Activated naive CD4-positive, alpha-beta T cell treated with anti-CD3 and anti-CD28 coated beads, Interleukin-2, amount 50 U/mL, for 72 hours (primary cell): ENCODE measurements at regions not wholly inside any gene's neighbourhood (a gene's known extent, or its start where the extent isn't known, plus 50 kb on each side); places are given as distances from the start of the nearest gene placed in this dataset.
A peak's percentile ranks its signal among the peaks of the same experiment; 100 is the strongest.
"Not testable (repeated sequence)": the region's sequence is repeated elsewhere in the genome, so short reads cannot be mapped to it uniquely, and the experiment has no call there.

ENCODE experiments used
- ATAC-seq, 2 donors: fragments of 150-1000 bp; cut with Tn5 transposase; 2 replicates each; pipeline ENCODE4 v1.10.0; 2021; ENCODE audit warnings: mild to moderate bottlenecking in 2 of 2, moderate library complexity in 2 of 2
- DNase-seq, 2 donors: peaks; one replicate each; pipeline ENCODE4 v3.0.0; 2021 to 2022; ENCODE audit warnings: low spot score in 2 of 2
- H3K27ac Mint-ChIP-seq, 2 donors: one replicate each; pipeline ENCODE4 v1.8.0; 2022; ENCODE audit warnings: mild to moderate bottlenecking in 2 of 2, mixed read lengths in 2 of 2
- H3K36me3 Mint-ChIP-seq, 2 donors: one replicate each; pipeline ENCODE4 v1.8.0; 2022; ENCODE audit warnings: mixed read lengths in 2 of 2
- H3K9me3 Mint-ChIP-seq, 2 donors: one replicate each; pipeline ENCODE4 v1.8.0; 2022; ENCODE audit warnings: mixed read lengths in 2 of 2

DNA sequence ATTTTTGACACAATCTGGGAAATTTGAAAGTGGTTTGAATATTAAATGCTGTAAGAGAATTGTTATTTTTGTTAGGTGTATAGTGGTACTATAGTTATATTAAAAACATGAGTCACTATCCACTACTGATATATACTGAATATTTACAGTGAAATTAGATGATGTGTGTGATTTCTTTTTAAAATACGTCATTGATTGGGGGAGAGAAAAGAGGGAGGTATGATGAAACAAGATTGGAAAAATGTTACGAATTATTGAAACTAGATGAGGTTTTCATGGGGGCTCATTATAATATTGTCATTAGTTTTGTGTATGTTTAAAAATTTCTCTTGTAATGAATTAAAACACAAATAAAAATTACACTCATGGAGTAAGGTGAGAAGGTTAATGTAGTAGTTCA is 571.4 kb downstream of the HTR7 start:
- Mint-ChIP-seq H3K9me3 (no peaks in the 10 kb centered on the region), H3K27ac (no peak overlapping the region), H3K36me3 (no peaks in the 10 kb centered on the region)
- no peak for DNase-seq
- no peak for ATAC-seq

GRCh38 chr10:90286941-90287340 is 570.9 kb downstream of the HTR7 start:
- H3K27ac Mint-ChIP-seq, result no peak overlapping the region
- no peaks in the 10 kb centered on the region for H3K36me3 Mint-ChIP-seq
- DNase-seq (no peak), ATAC-seq (no peak)
- H3K9me3 Mint-ChIP-seq, result no peaks in the 10 kb centered on the region

DNA sequence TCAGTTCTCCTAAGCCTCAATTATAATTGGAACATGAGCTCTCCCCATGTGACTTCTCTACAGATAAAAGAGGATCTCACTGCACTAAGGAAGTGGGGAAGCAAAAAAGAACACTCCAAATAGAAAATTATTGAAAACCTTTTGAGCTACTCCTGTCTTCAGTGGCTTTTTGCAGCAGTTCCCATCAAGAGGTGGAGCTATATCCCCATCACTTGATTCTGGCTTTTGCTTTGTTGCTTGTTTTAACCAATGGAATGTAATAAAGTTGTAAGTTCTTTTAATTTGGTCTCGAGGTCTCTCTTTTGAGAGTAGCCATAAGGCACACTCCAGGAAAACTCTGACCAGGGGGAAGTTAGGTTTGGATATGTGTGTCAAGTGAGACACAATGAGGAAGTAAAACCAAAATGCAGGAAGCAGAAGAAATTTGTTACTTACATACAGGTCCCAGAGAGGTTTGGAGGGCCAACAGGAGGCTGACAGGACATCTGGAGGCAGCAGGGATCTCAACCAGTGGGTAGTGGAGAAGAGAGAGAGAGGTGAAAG is 569.4 kb downstream of the HTR7 start:
- Mint-ChIP-seq H3K36me3 (no peaks in the 10 kb centered on the region), H3K9me3 (no peaks in the 10 kb centered on the region), H3K27ac (no peak overlapping the region)
- ATAC-seq, result no peak
- no peak for DNase-seq

- H3K27ac Mint-ChIP-seq, result no peak overlapping the region
- no peaks in the 10 kb centered on the region for H3K9me3 Mint-ChIP-seq
- ATAC-seq (no peak), DNase-seq (no peak)
- no peaks in the 10 kb centered on the region for H3K36me3 Mint-ChIP-seq
Measured at GRCh38 chr10:90289037-90289436, 568.8 kb downstream of the HTR7 start.

DNA sequence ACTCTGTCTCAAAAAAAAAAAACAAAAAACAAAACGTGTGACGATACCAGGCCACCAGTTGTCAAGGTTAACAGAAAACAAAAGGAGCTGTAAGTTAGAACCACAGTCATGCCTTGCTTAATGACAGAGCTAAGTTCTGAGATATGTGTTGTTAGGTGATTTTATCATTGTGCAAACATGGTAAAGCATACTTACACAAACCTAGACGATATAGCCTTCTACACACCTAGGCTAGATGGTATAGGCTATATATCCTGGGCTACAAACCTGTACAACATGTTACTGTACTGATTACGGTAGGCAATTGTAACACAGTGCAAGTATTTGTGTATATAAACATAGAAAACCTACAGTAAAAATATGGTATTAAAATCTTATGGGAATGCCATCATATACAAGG is 564.2 kb downstream of the HTR7 start:
- Mint-ChIP-seq H3K9me3 (peaks cover 0 to 4% of the 10 kb centered on the region in 2 donors), H3K27ac (no peak overlapping the region), H3K36me3 (no peaks in the 10 kb centered on the region)
- ATAC-seq (no peak), DNase-seq (no peak)

DNA sequence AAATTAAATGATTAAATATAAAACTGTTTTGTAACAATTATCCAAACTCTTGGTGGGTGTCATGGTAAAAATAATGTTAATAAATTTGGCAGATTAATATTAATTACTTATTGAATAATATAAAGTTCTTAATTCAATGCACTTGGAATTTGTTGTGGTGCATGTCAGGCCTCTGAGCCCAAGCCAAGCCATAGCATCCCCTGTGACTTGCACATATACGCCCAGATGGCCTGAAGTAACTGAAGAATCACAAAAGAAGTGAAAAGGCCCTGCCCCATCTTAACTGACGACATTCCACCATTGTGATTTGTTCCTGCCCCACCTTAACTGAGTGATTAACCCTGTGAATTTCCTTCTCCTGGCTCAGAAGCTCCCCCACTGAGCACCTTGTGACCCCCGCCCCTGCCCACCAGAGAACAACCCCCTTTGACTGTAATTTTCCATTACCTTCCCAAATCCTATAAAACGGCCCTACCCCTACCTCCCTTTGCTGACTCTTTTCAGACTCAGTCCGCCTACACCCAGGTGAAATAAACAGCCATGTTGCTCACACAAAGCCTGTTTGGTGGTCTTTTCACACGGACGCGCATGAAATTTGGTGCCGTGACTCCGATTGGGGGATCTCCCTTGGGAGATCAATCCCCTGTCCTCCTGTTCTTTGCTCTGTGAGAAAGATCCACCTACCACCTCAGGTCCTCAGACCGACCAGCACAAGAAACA is 562.9 kb downstream of the HTR7 start:
- H3K27ac Mint-ChIP-seq, DNase-seq, ATAC-seq, H3K9me3 Mint-ChIP-seq, H3K36me3 Mint-ChIP-seq: not testable (repeated sequence)

DNA sequence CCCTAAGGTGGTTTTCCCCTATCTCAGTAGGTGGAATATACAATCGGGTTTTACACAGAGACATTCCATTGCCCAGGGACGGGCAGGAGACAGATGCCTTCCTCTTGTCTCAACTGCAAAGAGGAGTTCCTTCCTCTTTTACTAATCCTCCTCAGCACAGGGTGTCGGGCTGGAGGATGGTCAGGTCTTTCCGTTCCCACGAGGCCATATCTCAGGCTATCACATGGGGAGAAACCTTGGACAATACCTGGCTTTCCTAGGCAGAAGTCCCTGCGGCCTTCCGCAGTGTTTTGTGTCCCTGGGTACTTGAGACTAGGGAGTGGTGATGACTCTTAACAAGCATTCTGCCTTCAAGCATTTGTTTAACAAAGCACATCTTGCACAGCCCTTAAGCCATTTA is 555.8 kb downstream of the HTR7 start:
- not testable (repeated sequence) for H3K36me3 Mint-ChIP-seq, H3K9me3 Mint-ChIP-seq, ATAC-seq, H3K27ac Mint-ChIP-seq, DNase-seq

DNA sequence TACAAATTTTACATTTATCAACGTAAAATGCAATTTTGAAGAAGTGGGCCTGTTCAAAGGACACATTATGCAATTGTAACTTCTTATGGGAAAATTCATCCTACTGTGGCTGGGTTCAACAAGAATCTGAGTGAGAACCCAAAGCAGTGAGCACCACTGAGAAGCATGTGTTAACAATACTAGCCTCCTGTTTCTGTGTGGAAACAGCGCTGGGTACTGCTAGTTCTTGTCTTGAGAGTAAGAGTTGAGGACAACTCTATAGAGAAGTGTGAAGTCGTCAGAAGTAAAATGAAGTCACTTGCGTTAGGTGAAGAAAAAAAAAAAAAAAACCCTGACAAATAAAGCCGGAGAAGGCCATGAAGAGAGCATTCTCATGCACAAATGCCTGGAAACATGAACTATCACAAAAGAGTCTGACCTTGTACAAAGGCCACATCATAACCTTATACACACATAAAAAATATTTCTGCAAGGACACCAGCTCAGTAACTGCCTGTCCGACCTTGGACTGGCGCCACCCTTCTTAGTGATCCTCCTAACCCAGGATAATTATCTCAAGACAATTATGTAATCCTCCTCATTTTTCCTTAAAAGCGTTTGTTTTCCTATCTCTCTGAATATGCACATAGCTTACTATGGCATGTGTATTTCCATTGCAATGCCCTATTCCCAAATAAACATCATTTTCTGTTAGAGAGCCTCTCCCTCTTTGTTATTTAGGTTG is 554.9 kb downstream of the HTR7 start:
- H3K9me3 Mint-ChIP-seq, result peaks cover 0 to under 1% of the 10 kb centered on the region in 2 donors
- no peaks in the 10 kb centered on the region for H3K36me3 Mint-ChIP-seq
- H3K27ac Mint-ChIP-seq, result no peak overlapping the region
- ATAC-seq (no peak), DNase-seq (no peak)

GRCh38 chr10:90304533-90304932 is 553.3 kb downstream of the HTR7 start:
- DNase-seq, result no peak
- Mint-ChIP-seq H3K27ac (no peak overlapping the region), H3K9me3 (no peaks in the 10 kb centered on the region), H3K36me3 (no peaks in the 10 kb centered on the region)
- ATAC-seq, result no peak

DNA sequence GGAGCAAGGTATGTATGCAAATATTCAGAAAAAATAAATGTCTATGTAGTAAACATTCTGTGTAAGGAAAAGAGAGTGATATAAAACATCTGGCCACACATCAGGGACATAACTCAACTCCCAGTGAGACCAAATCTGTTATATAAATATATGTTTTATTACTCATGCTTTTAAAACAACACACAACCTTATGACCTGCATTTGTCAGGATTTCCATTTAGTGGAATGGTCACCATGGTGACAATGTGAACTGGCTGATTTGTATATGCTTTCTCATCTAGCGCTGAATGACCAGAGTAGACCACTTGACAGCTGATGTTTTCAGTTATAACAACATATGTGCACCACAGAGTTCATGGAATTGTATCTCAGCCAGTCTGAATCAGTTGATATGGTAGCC is 551.7 kb downstream of the HTR7 start:
- ATAC-seq (no peak), DNase-seq (no peak)
- Mint-ChIP-seq H3K36me3 (no peaks in the 10 kb centered on the region), H3K9me3 (no peaks in the 10 kb centered on the region), H3K27ac (no peak overlapping the region)

DNA sequence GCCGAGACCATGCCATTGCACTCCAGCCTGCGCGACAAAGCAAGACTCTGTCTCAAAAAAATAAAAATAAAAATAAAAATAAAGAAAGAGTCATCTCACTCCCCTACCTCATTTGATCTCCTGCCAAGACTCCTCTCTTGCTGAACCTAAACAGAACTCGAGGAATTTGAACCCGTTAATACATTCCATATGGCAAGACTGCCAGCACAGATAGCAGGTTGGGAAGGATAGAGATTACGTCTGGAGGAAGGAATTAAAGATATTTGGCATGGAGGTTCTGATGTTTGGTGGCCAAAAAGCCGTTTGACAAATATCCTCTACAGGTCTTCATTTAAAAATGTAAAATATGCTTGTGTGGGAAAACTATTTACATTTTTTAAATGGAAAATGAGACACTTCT is 549.6 kb downstream of the HTR7 start:
- Mint-ChIP-seq H3K9me3 (peaks cover 0 to 3% of the 10 kb centered on the region in 2 donors), H3K36me3 (no peaks in the 10 kb centered on the region), H3K27ac (no peak overlapping the region)
- DNase-seq (no peak), ATAC-seq (no peak)

GRCh38 chr10:90313576-90314325 is 544.1 kb downstream of the HTR7 start:
- H3K36me3 Mint-ChIP-seq, result no peaks in the 10 kb centered on the region
- no peak overlapping the region for H3K27ac Mint-ChIP-seq
- peaks cover 0 to 6% of the 10 kb centered on the region in 2 donors for H3K9me3 Mint-ChIP-seq
- DNase-seq (no peak), ATAC-seq (no peak)

DNA sequence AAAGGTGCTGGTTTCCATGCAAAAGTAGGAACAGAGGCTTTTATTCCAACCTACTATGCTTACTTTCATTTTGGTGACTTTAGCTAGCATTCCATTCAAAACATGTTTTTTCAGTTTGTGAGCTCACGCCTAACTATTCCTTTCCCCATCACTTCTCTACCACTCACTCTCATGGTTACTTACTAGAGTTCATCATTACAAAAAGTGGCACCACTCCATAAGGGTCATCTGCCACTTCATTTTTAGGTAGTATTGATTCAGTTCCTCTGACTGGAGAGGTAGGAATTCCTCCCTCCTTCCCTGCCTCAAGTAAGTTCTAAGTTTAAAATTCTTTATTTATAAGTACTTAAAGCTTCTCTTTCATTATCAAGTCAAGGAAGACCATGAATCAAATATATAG is 543.1 kb downstream of the HTR7 start:
- peaks cover 0 to 8% of the 10 kb centered on the region in 2 donors for H3K9me3 Mint-ChIP-seq
- H3K27ac Mint-ChIP-seq, result no peak overlapping the region
- H3K36me3 Mint-ChIP-seq, result no peaks in the 10 kb centered on the region
- DNase-seq, result no peak
- no peak for ATAC-seq

GRCh38 chr10:90317172-90317571 is 540.7 kb downstream of the HTR7 start:
- Mint-ChIP-seq H3K27ac (no peak overlapping the region), H3K9me3 (peaks cover under 1 to 8% of the 10 kb centered on the region in 2 donors), H3K36me3 (no peaks in the 10 kb centered on the region)
- no peak for ATAC-seq
- no peak for DNase-seq

GRCh38 chr10:90318659-90319058 is 539.2 kb downstream of the HTR7 start:
- peaks cover 5 to 8% of the 10 kb centered on the region in 2 donors for H3K9me3 Mint-ChIP-seq
- no peak overlapping the region for H3K27ac Mint-ChIP-seq
- no peak for DNase-seq
- ATAC-seq, result no peak
- no peaks in the 10 kb centered on the region for H3K36me3 Mint-ChIP-seq

GRCh38 chr10:90319188-90319914 is 538.5 kb downstream of the HTR7 start:
- Mint-ChIP-seq H3K27ac (no peak overlapping the region), H3K36me3 (no peaks in the 10 kb centered on the region), H3K9me3 (peaks cover 5 to 8% of the 10 kb centered on the region in 2 donors)
- no peak for DNase-seq
- peak; percentile 70 to 98 for ATAC-seq
